NCI-H187 treated with DMSO at 0.1 percent for 48 hours (cell line): ENCODE measurements at regions not wholly inside any gene's neighbourhood (a gene's known extent, or its start where the extent isn't known, plus 50 kb on each side); places are given as distances from the start of the nearest gene placed in this dataset.
"Not testable (repeated sequence)": the region's sequence is repeated elsewhere in the genome, so short reads cannot be mapped to it uniquely, and the experiment has no call there.

ENCODE experiments used
- DNase-seq: peaks from one replicate; lab custom pipeline; 2025; lab: John Stamatoyannopoulos, UW

GRCh38 chr11:115663790-115664189 lies 159.6 kb upstream of the CADM1 start:
- DNase-seq, result no peak

GRCh38 chr11:115660030-115660805 lies 156.0 kb upstream of the CADM1 start:
- DNase-seq, result no peak

- no peak for DNase-seq
These were observed 155.1 kb upstream of the CADM1 start for GRCh38 chr11:115659061-115659963.

- DNase-seq, result no peak
These were observed 153.4 kb upstream of the CADM1 start for GRCh38 chr11:115657586-115657985.

GRCh38 chr11:115656669-115657068 lies 152.5 kb upstream of the CADM1 start:
- DNase-seq, result no peak

GRCh38 chr11:115656041-115656440 lies 151.8 kb upstream of the CADM1 start:
- no peak for DNase-seq

GRCh38 chr11:115654792-115655191 lies 150.6 kb upstream of the CADM1 start:
- DNase-seq, result no peak

- no peak for DNase-seq
These were observed 149.7 kb upstream of the CADM1 start for GRCh38 chr11:115653926-115654325.

GRCh38 chr11:115653076-115653475 lies 148.9 kb upstream of the CADM1 start:
- DNase-seq, result no peak

- no peak for DNase-seq
These were observed 148.3 kb upstream of the CADM1 start for GRCh38 chr11:115652496-115652895.

GRCh38 chr11:115652094-115652493 lies 147.9 kb upstream of the CADM1 start:
- no peak for DNase-seq

- DNase-seq, result no peak
These were observed 145.2 kb upstream of the CADM1 start for GRCh38 chr11:115649461-115649860.

- no peak for DNase-seq
These were observed 141.6 kb upstream of the CADM1 start for GRCh38 chr11:115645631-115646317.

GRCh38 chr11:115644856-115645255 lies 140.6 kb upstream of the CADM1 start:
- DNase-seq, result no peak

- DNase-seq, result no peak
These were observed 139.5 kb upstream of the CADM1 start for GRCh38 chr11:115643549-115644270.

- DNase-seq, result peak; percentile 21
These were observed 138.4 kb upstream of the CADM1 start for GRCh38 chr11:115642660-115643059.

GRCh38 chr11:115637599-115638241 lies 133.5 kb upstream of the CADM1 start:
- no peak for DNase-seq

- DNase-seq, result no peak
These were observed 132.7 kb upstream of the CADM1 start for GRCh38 chr11:115636753-115637527.

GRCh38 chr11:115633977-115634376 lies 129.8 kb upstream of the CADM1 start:
- DNase-seq, result not testable (repeated sequence)

GRCh38 chr11:115632061-115632460 lies 127.8 kb upstream of the CADM1 start:
- DNase-seq, result no peak

- no peak for DNase-seq
These were observed 127.4 kb upstream of the CADM1 start for GRCh38 chr11:115631609-115632008.
